ENCODE measurements at regions not wholly inside any gene's neighbourhood (a gene's known extent, or its start where the extent isn't known, plus 50 kb on each side); places are given as distances from the start of the nearest gene placed in this dataset.

- POLR2A ChIA-PET = no interaction called here
- no peak for DNase-seq
- H3K27me3 Mint-ChIP-seq = no peaks in the 10 kb centered on the region
- CTCF ChIA-PET = no interaction called here
- TF ChIP-seq CTCF (IDR thresholded peaks at IDR 0.05) = no peak
- H3K36me3 Mint-ChIP-seq (ENCODE audit: low read depth) = no peaks in the 10 kb centered on the region
- peaks cover 3% of the 10 kb centered on the region for H3K9me3 Mint-ChIP-seq
- H3K27ac Mint-ChIP-seq = no peak overlapping the region
- ATAC-seq (ENCODE audit: low read depth) = no peak
- H3K4me1 Mint-ChIP-seq = no peaks in the 10 kb centered on the region
- intact Hi-C loops (cut with micrococcal nuclease) = no loop called here
- no peak overlapping the region for H3K4me3 Mint-ChIP-seq
Observed at GRCh38 chr7:94763268-94763667, 107.3 kb upstream of the SGCE start.

GRCh38 chr7:94769724-94770123 is 113.8 kb upstream of the SGCE start:
- no peaks in the 10 kb centered on the region for H3K27me3 Mint-ChIP-seq
- intact Hi-C loops (cut with micrococcal nuclease) = no loop called here
- CTCF ChIA-PET = no interaction called here
- H3K4me1 Mint-ChIP-seq = no peaks in the 10 kb centered on the region
- H3K36me3 Mint-ChIP-seq (ENCODE audit: low read depth) = no peaks in the 10 kb centered on the region
- ATAC-seq (ENCODE audit: low read depth) (no peak), DNase-seq (no peak)
- no peaks in the 10 kb centered on the region for H3K9me3 Mint-ChIP-seq
- no peak overlapping the region for H3K27ac Mint-ChIP-seq
- no peak overlapping the region for H3K4me3 Mint-ChIP-seq
- POLR2A ChIA-PET = no interaction called here
- TF ChIP-seq CTCF (IDR thresholded peaks at IDR 0.05) = no peak

- intact Hi-C loops (cut with micrococcal nuclease) = no loop called here
- Mint-ChIP-seq H3K27ac (no peak overlapping the region), H3K4me3 (no peak overlapping the region), H3K27me3 (no peaks in the 10 kb centered on the region), H3K9me3 (no peaks in the 10 kb centered on the region), H3K4me1 (no peaks in the 10 kb centered on the region), H3K36me3 (ENCODE audit: low read depth) (no peaks in the 10 kb centered on the region)
- ChIA-PET POLR2A (interaction anchor here (0.6 kb wide), 1 partner anchor 1491 kb away, joined by 3 read pairs; no protein-coding TSS in a partner anchor), CTCF (no interaction called here)
- DNase-seq (no peak), ATAC-seq (ENCODE audit: low read depth) (no peak)
- no peak for TF ChIP-seq CTCF (IDR thresholded peaks at IDR 0.05)
Observed at GRCh38 chr7:94778711-94779459, 123.0 kb upstream of the SGCE start.

GRCh38 chr7:94779861-94780260 is 123.9 kb upstream of the SGCE start:
- ChIA-PET POLR2A (no interaction called here), CTCF (no interaction called here)
- H3K9me3 Mint-ChIP-seq = no peaks in the 10 kb centered on the region
- intact Hi-C loops (cut with micrococcal nuclease) = no loop called here
- no peak overlapping the region for H3K27ac Mint-ChIP-seq
- no peak for TF ChIP-seq CTCF (IDR thresholded peaks at IDR 0.05)
- no peak overlapping the region for H3K4me3 Mint-ChIP-seq
- no peaks in the 10 kb centered on the region for H3K4me1 Mint-ChIP-seq
- ATAC-seq (ENCODE audit: low read depth) (no peak), DNase-seq (no peak)
- no peaks in the 10 kb centered on the region for H3K36me3 Mint-ChIP-seq (ENCODE audit: low read depth)
- no peaks in the 10 kb centered on the region for H3K27me3 Mint-ChIP-seq

GRCh38 chr7:94781236-94781635 is 125.3 kb upstream of the SGCE start:
- POLR2A ChIA-PET = no interaction called here
- ATAC-seq (ENCODE audit: low read depth) = no peak

More at GRCh38 chr7:94781236-94781635, 125.3 kb upstream of the SGCE start:
- H3K4me3 Mint-ChIP-seq = no peak overlapping the region
- intact Hi-C loops (cut with micrococcal nuclease) = no loop called here
- no peak for DNase-seq
- peaks cover 2% of the 10 kb centered on the region for H3K9me3 Mint-ChIP-seq
- H3K36me3 Mint-ChIP-seq (ENCODE audit: low read depth) = no peaks in the 10 kb centered on the region
- no peak for TF ChIP-seq CTCF (IDR thresholded peaks at IDR 0.05)
- CTCF ChIA-PET = no interaction called here
- H3K27me3 Mint-ChIP-seq = no peaks in the 10 kb centered on the region
- no peak overlapping the region for H3K27ac Mint-ChIP-seq
- H3K4me1 Mint-ChIP-seq = no peaks in the 10 kb centered on the region
